Body of pancreas (tissue), 4 donors: ENCODE measurements at regions not wholly inside any gene's neighbourhood (a gene's known extent, or its start where the extent isn't known, plus 50 kb on each side); places are given as distances from the start of the nearest gene placed in this dataset.

ENCODE experiments used
- POLR2A ChIP-seq, 3 donors: fragments of 450-650 bp; IDR thresholded peaks; one replicate each; pipeline ENCODE4 v1.6.1; 2016; ENCODE audit warnings: antibody characterized with exemption in 3 of 3, mild to moderate bottlenecking in 2 of 3
- TF ChIP-seq, protein P1 (sequence below), 7 experiments: fragments of 450-650 bp in 4 of 7; fragments of 200-600 bp in 3 of 7; sonication (generic) in 3 of 7; IDR thresholded peaks; one replicate each; pipeline ENCODE4 v1.5.1; 2016 to 2019; ENCODE audit warnings: antibody characterized with exemption in 7 of 7

DNA sequence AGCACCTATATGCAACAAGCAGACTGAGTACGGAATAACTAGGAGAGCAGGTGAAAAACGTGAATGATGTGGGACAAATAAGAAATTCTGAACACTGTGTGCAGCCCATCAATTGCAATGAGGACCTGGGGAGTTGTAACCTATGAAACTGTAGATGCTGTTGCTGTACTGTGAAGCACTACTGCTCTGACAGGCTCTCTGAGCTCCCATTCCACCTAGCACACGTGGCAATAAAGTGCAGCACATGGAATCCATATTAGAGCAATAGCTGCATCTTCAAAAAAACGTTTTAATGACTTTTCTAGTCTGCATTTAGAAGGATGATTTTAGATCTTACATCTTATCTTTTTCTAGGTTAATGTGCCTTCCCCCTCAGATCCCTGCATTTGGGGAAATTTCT, 748.7 kb upstream of the GOLIM4 start:
- TF ChIP-seq POLR2A (IDR thresholded peaks at IDR 0.05): no peak
- TF ChIP-seq, protein P1, sequence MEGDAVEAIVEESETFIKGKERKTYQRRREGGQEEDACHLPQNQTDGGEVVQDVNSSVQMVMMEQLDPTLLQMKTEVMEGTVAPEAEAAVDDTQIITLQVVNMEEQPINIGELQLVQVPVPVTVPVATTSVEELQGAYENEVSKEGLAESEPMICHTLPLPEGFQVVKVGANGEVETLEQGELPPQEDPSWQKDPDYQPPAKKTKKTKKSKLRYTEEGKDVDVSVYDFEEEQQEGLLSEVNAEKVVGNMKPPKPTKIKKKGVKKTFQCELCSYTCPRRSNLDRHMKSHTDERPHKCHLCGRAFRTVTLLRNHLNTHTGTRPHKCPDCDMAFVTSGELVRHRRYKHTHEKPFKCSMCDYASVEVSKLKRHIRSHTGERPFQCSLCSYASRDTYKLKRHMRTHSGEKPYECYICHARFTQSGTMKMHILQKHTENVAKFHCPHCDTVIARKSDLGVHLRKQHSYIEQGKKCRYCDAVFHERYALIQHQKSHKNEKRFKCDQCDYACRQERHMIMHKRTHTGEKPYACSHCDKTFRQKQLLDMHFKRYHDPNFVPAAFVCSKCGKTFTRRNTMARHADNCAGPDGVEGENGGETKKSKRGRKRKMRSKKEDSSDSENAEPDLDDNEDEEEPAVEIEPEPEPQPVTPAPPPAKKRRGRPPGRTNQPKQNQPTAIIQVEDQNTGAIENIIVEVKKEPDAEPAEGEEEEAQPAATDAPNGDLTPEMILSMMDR (IDR thresholded peaks at IDR 0.05): no peak
